ENCODE measurements at regions not wholly inside any gene's neighbourhood (a gene's known extent, or its start where the extent isn't known, plus 50 kb on each side); places are given as distances from the start of the nearest gene placed in this dataset.

DNA sequence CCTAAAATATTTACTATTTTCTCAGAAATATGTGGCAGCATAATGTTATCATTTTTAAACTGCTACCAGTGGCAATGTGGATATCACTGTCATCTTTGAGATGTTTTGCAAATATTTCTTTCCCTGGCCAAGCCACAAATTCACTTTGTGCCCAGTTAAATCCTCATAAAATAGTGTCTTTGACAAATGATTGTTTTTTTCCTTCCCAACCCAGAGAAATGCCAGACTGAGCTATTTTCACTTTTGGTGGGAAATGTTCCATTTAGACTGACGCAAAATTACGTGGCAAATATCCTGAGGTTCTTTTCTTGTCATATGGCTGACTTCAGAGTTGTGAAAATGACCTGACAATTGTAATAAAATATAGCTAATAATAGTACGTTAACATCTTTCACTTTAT, 807.0 kb upstream of the SOX9 start:
- no peak for DNase-seq
- intact Hi-C loops (cut with DNase I): no loop called here
- no peak for ATAC-seq (ENCODE audit: poor library complexity)

DNA sequence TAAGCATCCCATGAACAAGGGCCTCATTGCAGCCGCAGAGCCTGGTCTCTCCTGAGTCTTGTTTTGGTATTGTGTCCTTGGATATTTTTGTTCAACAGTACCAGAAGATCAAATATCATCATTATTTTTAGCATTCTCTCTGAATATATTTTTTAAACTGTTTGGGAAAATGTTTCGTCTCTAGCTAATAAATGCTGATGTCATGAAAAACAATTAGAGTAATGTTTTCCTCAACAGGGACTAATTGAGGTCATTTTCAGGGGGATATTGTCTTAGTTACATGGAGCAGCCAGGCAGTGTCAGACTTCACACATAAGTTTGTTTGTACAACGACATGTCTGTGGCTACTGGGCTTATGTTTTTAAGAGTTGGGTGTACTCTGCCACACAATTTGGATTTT, 805.3 kb upstream of the SOX9 start:
- intact Hi-C loops (cut with DNase I): no loop called here
- DNase-seq (no peak), ATAC-seq (ENCODE audit: poor library complexity) (no peak)

DNA sequence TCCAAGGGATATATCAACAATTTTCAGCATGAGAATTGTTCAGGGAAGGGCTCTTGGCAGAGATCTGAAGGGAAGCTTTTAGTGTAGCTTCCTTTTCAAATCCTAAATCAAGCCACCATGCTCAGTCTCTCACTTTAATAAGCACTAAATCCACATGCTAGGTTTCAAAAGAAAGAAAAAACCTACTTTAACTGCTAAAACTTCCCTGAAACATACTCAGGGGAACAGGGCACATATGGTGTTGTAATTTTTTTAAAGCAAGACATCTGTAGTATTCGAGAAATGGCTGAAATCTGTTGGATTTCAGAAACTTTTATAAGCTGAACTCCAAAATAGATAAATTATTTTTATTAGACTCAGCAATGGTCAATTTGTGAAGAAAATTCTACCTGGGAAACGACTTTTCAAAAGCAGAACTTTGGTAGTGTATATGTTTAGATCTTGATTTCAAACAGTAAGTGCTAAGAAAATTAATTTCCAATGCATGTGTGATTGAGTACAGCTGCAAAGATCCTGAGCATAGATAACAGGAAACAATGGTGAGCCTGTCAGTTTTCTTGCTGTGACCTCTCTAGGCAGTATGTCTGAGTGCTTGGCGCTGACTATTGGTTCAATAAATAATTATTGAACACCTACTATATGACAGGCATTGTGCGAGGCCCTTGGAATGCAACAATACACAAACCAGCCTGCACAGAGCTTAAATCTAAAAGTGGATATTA, 804.5 kb upstream of the SOX9 start:
- DNase-seq (no peak), ATAC-seq (ENCODE audit: poor library complexity) (no peak)
- intact Hi-C loops (cut with DNase I): no loop called here

DNA sequence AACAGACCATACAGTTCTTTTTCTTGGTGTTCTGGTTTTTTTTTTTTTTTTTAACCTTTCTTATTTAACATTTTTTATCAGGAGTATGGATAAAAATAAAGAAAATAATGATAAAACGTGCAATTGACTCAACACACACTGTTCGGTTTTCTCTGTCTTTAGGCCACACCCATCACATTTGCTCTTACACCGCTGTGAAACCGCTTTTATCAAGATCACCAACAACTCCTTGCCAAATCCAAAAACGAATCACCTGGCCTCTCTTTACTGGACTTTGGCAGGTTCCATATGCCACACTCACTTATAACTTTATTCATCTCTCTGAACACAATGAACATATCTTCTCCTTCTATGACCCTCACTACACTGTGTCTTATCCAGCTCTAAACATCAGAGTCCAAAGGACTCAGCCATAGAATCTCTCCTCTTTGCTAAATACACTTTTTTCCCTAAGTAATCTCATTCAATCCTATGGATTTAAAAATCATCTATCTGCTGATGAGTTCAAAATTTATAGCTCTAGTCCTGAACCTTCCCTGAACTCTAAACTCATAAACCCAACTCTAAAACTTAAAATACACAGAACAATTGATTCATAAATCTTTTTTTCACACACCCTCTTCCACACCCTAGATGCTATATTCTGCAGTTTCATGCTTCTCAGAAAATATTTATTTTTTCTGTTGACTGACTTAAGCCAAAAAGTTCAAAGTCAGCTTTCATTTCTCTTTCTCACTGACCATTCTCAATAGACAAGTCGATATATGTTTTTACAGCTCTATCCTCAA, 800.6 kb upstream of the SOX9 start:
- ATAC-seq (ENCODE audit: poor library complexity): no peak
- intact Hi-C loops (cut with DNase I): no loop called here
- DNase-seq: no peak

DNA sequence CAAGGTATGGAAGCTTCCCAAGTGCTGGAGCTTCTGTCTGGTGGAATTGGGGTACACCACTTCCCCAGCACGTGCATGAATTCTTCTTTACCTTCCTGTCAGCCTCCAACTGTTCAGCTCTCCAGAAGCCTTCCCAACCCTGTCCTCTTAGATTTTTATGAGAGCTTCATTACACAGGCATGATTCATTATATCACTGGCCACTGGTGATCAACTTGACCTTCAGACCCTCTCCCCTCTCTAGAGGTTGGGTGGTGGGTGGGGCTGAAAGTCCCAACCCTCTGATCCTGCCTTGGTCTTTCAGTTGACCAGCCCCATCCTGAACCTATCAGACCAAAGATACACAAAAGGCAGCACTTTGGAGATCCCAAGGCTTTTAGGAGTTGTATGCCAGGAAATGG, 795.7 kb upstream of the SOX9 start:
- intact Hi-C loops (cut with DNase I): no loop called here
- ATAC-seq (ENCODE audit: poor library complexity): no peak
- DNase-seq: no peak

DNA sequence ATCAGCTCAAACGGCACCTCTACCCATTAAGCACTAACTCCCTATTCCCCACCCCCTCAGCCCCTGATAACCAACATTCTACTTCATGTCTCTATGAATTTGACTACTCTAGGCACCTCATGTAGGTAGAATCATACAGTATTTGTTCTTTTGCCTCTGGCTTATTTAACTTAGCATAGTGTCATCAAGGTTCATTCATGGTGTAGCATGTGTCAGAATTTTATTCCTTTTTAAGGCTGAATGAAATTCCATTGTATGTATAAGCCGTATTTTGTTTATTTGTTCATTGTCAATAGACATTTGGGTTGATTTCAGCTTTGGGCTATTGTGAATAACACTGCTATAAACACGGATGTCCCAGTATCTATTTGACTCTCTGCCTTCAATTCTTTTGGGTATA, 794.9 kb upstream of the SOX9 start:
- ATAC-seq (ENCODE audit: poor library complexity) (no peak), DNase-seq (no peak)
- intact Hi-C loops (cut with DNase I): no loop called here

DNA sequence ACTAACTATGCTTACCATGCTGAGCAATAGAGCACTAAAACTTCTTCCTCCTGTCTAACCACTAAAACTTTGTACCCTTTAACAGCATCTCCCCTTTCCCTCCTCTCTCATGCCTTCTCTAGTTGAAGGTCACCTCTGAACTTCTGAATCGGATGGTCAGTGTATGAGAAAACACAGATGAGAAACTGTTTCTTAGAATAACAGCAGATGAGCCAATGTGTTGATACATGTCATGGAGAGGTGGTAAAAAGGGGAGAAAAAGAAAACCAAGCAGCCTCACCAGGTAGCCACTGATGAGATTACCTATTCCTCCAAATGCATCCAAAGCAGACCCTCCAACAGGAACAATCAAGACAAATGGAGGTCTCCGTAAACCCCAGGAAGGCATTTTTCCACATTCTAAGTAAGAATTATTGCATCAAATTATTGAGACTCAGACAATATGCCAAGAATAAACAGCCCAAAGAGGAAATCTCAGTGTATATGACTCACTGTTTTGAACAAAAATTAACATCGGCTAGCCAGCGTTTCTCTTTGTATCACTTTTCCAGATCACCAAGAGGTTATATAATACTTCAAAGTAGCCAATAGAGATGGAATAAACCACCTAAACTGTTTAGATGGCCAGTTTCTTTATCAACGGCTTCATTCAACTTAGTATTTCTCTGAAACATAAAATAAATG, 793.3 kb upstream of the SOX9 start:
- ATAC-seq (ENCODE audit: poor library complexity) (no peak), DNase-seq (no peak)
- intact Hi-C loops (cut with DNase I): no loop called here

DNA sequence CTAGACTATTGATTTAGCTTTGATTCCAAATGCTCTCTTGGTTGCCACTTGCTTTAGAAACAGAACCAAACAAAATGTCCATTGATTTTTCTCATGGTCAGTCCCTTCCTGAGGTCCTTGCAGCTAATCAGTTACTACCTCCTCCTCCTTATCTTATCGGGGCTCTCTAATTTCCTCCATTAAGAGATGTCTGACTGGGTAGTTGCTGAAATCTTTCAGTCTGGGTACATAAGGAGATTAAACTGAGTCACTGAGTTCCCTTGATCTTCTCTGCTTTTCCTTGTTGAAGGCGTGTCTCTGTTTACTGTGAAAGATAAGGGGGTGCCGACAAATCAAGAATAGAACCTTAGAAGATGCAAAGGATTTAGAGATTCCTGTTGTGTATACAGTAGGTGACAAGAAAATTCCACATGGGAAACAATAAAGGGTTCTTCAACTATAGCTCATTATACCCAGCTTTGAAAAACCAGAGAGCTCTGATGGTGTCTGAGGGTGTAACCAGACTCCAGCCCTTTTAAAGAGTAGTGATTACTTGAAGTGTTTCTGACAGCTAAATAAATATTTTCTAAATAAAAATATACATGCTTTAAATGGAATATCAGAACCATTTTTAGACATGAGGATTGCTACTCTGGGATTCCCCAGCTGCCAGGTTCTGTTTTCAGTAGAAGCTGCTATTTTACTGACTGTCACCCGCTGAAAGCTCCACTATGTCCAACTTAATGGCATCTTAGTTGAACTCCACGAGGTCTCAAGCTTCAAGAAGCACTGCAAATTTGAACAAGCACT, 791.3 kb upstream of the SOX9 start:
- intact Hi-C loops (cut with DNase I): no loop called here

DNA sequence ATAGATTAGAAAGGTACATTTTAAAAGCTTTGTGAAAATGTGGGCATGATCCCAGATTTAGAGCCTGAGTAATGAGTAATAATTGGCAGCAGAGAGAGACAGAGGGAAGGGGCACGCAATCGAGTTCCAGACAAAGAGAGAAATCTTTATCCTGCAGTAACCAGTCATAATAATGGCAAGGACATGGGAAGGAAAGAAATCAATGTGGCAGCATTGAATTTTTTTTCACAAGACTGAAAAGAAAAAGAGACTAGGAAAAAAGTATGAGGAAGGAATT, 790.8 kb upstream of the SOX9 start:
- ATAC-seq (ENCODE audit: poor library complexity) (no peak), DNase-seq (no peak)
- intact Hi-C loops (cut with DNase I): no loop called here

More for the DNA sequence above, 791.3 kb upstream of the SOX9 start:
- DNase-seq: no peak
- no peak for ATAC-seq (ENCODE audit: poor library complexity)

DNA sequence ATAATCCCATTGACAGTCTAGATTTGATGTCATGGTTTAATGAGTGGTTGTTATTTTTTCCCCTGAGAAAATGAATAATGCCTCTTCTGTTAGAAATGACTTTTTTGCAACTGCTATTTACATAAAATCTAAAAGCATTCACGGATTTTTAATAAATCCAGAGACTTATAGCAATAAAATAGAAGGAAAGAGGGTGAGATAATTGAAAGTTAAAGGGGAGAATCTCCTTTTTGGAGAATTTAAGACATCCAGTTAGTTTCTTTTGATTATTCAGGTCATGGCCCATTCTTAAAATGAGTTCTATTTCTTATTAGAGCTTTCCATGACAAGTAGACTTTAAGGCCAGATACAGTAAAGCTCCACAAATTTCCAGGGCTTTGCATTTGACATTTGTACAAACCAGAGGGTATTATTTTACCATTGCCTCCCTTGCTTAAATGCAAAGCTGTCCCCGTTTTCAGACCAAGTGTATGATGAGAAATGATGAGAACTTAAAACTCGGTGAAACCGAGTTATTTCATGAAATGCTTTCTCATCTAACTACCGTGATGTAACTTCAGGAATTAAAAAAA, 789.0 kb upstream of the SOX9 start:
- DNase-seq (no peak), ATAC-seq (ENCODE audit: poor library complexity) (no peak)
- intact Hi-C loops (cut with DNase I): no loop called here

DNA sequence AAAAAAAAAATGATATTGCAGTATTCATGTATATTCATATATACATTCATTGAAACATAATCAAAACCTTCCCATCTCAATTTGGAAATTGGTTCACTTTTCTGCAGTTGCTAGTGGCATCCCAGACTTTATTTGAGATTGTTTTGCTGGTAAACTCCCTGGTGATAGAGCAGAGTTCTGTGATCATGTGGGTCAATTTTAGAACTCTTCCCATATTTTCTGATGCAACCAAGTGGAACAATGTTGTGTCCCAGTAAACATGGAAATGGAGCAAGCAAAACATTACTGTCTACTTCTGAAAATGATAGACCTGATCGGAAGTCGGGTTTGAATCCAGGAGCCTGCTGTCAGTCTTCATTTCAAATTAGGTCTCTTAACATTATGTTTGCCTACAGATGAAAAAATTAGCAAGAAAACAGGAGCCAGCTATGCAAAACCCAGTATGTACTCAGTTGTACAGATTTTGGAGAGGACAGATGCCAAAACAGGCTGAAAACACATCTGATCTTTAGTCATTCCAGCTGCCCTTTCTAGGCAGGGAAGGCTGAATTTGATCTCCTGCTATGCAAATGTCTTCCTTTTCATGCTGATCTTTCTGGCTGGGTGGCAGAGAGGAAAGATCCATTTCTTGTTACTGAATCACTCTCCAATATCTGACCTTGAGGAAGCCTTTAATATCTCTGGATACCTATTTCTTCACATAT, 786.6 kb upstream of the SOX9 start:
- intact Hi-C loops (cut with DNase I): no loop called here
- DNase-seq: no peak
- no peak for ATAC-seq (ENCODE audit: poor library complexity)

DNA sequence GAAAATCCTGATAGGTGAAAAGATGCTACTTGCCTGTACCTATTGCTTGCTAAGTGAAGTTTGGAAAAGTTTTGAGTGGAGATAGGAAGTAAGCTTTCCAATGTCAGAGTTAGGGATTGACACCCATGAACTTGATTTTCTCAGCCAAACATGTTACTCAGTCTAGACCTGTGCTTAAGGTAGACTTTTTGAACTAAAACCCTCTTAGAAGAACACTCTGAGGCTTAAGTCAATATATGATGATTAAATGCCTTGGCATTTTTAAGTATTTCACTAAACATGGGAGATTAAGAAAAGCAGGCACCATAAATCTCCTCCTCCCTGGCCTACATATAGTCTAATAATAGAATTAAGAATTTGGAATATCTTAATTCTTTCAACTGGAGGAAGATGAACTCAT, 785.6 kb upstream of the SOX9 start:
- intact Hi-C loops (cut with DNase I): no loop called here
- ATAC-seq (ENCODE audit: poor library complexity) (no peak), DNase-seq (no peak)

DNA sequence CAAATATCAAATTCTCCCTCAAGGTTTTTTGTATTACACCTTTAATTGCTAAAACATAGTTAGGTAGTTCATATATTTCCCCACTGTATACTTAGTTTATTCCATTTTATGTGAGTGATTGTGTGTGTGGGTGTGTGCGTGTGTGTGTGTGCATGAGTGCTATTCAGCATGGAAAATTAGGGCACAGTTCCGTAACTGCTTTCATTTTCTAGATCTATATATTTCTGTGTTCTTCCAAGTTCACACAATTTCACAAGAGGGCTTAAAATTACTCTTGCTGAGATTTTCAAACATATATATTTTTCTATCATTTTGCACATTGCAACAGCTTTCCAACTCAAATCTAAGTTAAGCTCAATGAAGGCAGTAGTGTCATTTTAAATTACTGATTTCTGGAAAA, 782.9 kb upstream of the SOX9 start:
- intact Hi-C loops (cut with DNase I): no loop called here
- ATAC-seq (ENCODE audit: poor library complexity): no peak
- no peak for DNase-seq

DNA sequence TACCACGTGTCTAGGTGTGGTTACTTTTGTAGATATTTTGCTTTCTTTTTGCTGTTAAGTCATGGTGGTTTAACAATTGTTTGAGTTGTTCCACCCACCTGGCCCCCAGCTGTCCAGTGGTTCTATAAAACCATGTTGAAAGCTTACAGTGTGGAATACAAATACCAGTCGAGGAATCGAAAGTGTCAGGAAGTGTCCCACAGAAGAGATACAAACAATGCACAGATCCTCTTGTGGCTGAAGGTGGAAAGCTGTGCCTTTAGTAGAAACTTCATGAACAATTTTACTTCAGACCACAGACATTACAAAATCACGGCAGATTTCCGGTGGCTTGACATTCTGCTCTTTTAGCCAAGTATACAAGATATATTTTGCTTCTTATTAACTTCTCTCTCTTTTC, 782.4 kb upstream of the SOX9 start:
- intact Hi-C loops (cut with DNase I): no loop called here
- no peak for ATAC-seq (ENCODE audit: poor library complexity)
- DNase-seq: no peak

DNA sequence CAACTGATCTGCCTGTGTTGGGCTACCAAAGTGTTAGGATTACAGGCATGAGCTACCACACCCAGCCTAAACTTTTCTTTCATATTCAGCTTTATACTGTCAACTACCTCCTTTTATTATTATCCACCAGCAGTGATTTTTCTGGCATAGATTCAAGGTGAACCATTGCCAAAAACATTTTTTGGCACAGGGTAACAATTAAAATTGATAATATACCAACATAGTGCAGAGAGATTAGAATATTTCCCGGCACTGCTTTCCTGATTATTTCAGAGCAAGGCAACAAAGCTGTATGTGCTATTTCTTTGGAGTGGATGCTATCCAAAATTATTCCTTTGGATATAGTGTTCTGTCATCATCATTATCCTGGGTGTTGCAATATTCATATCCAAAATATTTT, 781.6 kb upstream of the SOX9 start:
- DNase-seq (no peak), ATAC-seq (ENCODE audit: poor library complexity) (no peak)
- intact Hi-C loops (cut with DNase I): no loop called here

DNA sequence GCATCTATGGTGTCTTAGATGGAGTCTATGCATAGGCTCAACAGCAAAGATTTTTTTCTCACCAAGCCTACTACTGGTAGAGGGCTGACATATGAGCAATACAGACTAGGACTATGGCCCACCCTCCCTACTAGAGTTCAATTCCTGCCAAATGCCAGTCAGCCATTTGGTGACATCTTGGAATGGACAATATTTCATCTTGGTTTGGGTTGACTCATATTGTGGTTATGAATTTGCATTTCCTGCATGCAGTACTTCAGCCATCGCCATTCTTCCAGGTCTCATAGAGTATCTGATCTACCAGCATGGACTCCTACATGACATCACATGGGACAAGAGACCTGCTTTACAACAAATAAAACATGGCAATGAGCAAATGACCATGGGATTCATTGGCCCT, 778.1 kb upstream of the SOX9 start:
- no peak for DNase-seq
- intact Hi-C loops (cut with DNase I): no loop called here
- no peak for ATAC-seq (ENCODE audit: poor library complexity)

DNA sequence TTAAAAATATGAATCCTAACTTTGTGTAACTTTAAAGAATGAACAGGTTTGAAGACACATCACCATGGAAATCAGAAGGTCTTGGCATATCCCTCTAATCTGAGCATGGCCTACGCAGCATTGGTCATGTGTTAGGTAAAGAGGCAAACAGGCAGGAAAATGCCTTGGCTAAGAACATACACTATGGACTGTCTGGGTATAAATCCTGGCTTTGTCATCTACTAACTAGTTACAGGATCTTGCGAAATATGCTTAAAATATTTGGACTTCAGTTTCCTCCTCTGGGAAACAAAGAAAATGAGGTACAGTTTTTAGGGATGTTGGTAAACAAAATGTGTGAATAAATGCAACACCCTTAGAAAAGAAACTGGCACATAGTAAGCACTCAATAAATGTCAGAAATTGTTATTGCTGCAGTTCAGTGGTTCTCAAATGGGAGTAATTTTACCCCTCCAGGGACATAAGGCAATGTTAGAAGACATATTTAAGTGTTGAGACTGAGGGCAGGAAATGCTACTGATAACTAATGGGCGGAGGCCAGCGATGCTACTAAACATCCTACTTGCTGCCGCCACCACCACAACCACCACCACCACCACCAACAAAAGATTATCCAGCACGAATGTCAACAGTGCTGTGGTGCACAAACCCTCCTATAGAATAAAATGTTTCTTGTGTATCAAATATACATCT, 770.8 kb upstream of the SOX9 start:
- ATAC-seq (ENCODE audit: poor library complexity): no peak
- intact Hi-C loops (cut with DNase I): no loop called here
- DNase-seq: no peak

DNA sequence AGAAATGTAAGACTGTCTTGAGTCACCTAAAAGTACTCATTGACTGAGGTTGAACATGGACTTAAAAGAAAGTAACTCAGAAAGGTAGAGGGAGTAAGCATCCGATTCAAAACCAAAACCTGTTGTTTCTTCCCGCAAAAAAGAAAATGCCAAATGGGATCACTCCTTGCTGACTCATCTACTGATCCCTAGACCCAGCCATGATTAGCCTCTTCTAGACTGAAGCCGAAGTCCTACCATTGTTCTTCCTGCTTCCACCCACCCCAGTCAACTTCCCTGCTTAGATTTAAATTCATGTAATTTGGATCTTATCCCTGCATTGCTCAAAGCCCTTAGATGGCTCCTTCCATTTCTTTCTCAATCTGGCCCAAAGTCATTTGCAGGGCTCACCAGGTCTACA, 760.5 kb upstream of the SOX9 start:
- DNase-seq: no peak
- intact Hi-C loops (cut with DNase I): no loop called here
- no peak for ATAC-seq (ENCODE audit: poor library complexity)

All from Right ventricle myocardium superior (tissue), 1 donor.